CD4-positive, alpha-beta T cell treated with Interleukin-6 for 4 hours (primary cell): ENCODE measurements at regions not wholly inside any gene's neighbourhood (a gene's known extent, or its start where the extent isn't known, plus 50 kb on each side); places are given as distances from the start of the nearest gene placed in this dataset.

Source experiments
- DNase-seq: peaks from one replicate; pipeline ENCODE4 v3.0.0-alpha.2; 2020; ENCODE audit warnings: mixed read lengths

- DNase-seq: no peak
These were observed 116.5 kb downstream of the ELAPOR2 start for GRCh38 chr7:86942995-86943394.

- no peak for DNase-seq
These were observed 117.4 kb downstream of the ELAPOR2 start for GRCh38 chr7:86942081-86942480.

GRCh38 chr7:86939197-86939814 lies 120.1 kb downstream of the ELAPOR2 start:
- peak; percentile 54 for DNase-seq

- no peak for DNase-seq
These were observed 122.0 kb downstream of the ELAPOR2 start for GRCh38 chr7:86937363-86937878.

GRCh38 chr7:86933295-86933845 lies 126.1 kb downstream of the ELAPOR2 start:
- no peak for DNase-seq

GRCh38 chr7:86932038-86932512 lies 127.4 kb downstream of the ELAPOR2 start:
- DNase-seq: no peak

- no peak for DNase-seq
These were observed 128.0 kb downstream of the ELAPOR2 start for GRCh38 chr7:86931439-86931838.

GRCh38 chr7:86930554-86931307 lies 128.7 kb downstream of the ELAPOR2 start:
- no peak for DNase-seq

GRCh38 chr7:86929293-86930109 lies 130.0 kb downstream of the ELAPOR2 start:
- no peak for DNase-seq

GRCh38 chr7:86928308-86928707 lies 131.1 kb downstream of the ELAPOR2 start:
- DNase-seq: no peak

GRCh38 chr7:86926732-86927131 lies 132.7 kb downstream of the ELAPOR2 start:
- DNase-seq: peak; percentile 36

- DNase-seq: no peak
These were observed 134.2 kb downstream of the ELAPOR2 start for GRCh38 chr7:86925221-86925620.

- no peak for DNase-seq
These were observed 135.9 kb downstream of the ELAPOR2 start for GRCh38 chr7:86923527-86923926.

GRCh38 chr7:86920154-86920553 lies 139.3 kb downstream of the ELAPOR2 start:
- no peak for DNase-seq

- no peak for DNase-seq
These were observed 141.2 kb downstream of the ELAPOR2 start for GRCh38 chr7:86918245-86918644.

- DNase-seq: no peak
These were observed 143.1 kb downstream of the ELAPOR2 start for GRCh38 chr7:86916277-86916825.

GRCh38 chr7:86914551-86914950 lies 144.9 kb downstream of the ELAPOR2 start:
- DNase-seq: no peak
